HepG2 (cell line): ENCODE measurements at regions not wholly inside any gene's neighbourhood (a gene's known extent, or its start where the extent isn't known, plus 50 kb on each side); places are given as distances from the start of the nearest gene placed in this dataset.
A peak's percentile ranks its signal among the peaks of the same experiment; 100 is the strongest.

Experiments
- AFF4 ChIP-seq: sonication (generic); formaldehyde crosslinking; IDR thresholded peaks from 2 replicates; pipeline ENCODE4 v1.4.0; 2020; ENCODE audit warnings: missing genetic modification reagents
- CHCHD3 ChIP-seq: sonication (generic); formaldehyde crosslinking; IDR thresholded peaks from 2 replicates; pipeline ENCODE4 v1.8.0; 2022; ENCODE audit warnings: mild to moderate bottlenecking, missing genetic modification reagents, moderate library complexity
- CHD2 ChIP-seq: IDR thresholded peaks from 2 replicates; pipeline ENCODE4 v1.6.1; 2011; ENCODE audit warnings: low read depth, low read length, improper control_type of control experiment
- ELF1 ChIP-seq: sonication (generic); formaldehyde crosslinking; IDR thresholded peaks from 2 replicates; pipeline ENCODE4 v1.4.0; 2020; ENCODE audit warnings: missing genetic modification reagents
- KDM4B ChIP-seq: sonication (generic); formaldehyde crosslinking; IDR thresholded peaks from 2 replicates; pipeline ENCODE4 v1.4.0; 2020; ENCODE audit warnings: missing genetic modification reagents
- MAFF ChIP-seq: IDR thresholded peaks from 2 replicates; pipeline ENCODE4 v1.6.1; 2011; ENCODE audit warnings: low read depth, low read length, improper control_type of control experiment
- NR2F6 ChIP-seq, 2 experiments: IDR thresholded peaks; 2 replicates each; pipeline ENCODE4 v1.6.1; 2016; ENCODE audit warnings: antibody characterized with exemption in 1 of 2, mild to moderate bottlenecking in 1 of 2
- NRL ChIP-seq: sonication (generic); formaldehyde crosslinking; IDR thresholded peaks from 2 replicates; pipeline ENCODE4 v1.5.0; 2020; ENCODE audit warnings: missing genetic modification reagents, mild to moderate bottlenecking, moderate library complexity, borderline replicate concordance
- SALL2 ChIP-seq: sonication (generic); formaldehyde crosslinking; IDR thresholded peaks from 2 replicates; pipeline ENCODE4 v1.8.1; 2023; ENCODE audit warnings: mild to moderate bottlenecking, missing genetic modification reagents, inconsistent platforms
- STAT5B ChIP-seq: sonication (generic); formaldehyde crosslinking; IDR thresholded peaks from 2 replicates; pipeline ENCODE4 v1.4.0; 2020; ENCODE audit warnings: missing genetic modification reagents
- THAP11 ChIP-seq: IDR thresholded peaks from 2 replicates; pipeline ENCODE4 v1.6.1; 2016; ENCODE audit warnings: missing biosample characterization, missing genetic modification reagents
- ZNF562 ChIP-seq: sonication (generic); formaldehyde crosslinking; IDR thresholded peaks from 2 replicates; pipeline ENCODE4 v1.8.0; 2022; ENCODE audit warnings: missing genetic modification reagents, borderline replicate concordance
- ZNF687 ChIP-seq: sonication (generic); formaldehyde crosslinking; IDR thresholded peaks from 2 replicates; pipeline ENCODE4 v1.5.1; 2020; ENCODE audit warnings: mild to moderate bottlenecking, missing genetic modification reagents, moderate library complexity
- ZNF768 ChIP-seq: sonication (generic); formaldehyde crosslinking; IDR thresholded peaks from 2 replicates; pipeline ENCODE4 v1.4.0; 2020; ENCODE audit warnings: missing genetic modification reagents
- TF ChIP-seq, protein P1 (sequence below), 2 experiments: sonication (generic) in 1 of 2; formaldehyde crosslinking in 1 of 2; IDR thresholded peaks; 2 replicates each; pipeline versions ENCODE4 v1.4.0 to v1.6.1; 2018 to 2020; ENCODE audit warnings: missing genetic modification reagents in 2 of 2, borderline replicate concordance in 1 of 2, low read depth in 1 of 2, mild to moderate bottlenecking in 1 of 2, missing biosample characterization in 1 of 2
- TF ChIP-seq, protein P2 (sequence below): sonication (generic); formaldehyde crosslinking; conservative IDR thresholded peaks from 2 replicates; pipeline ENCODE4 v1.8.0; 2022; ENCODE audit warnings: missing genetic modification reagents
- TF ChIP-seq, protein P3 (sequence below): sonication (generic); formaldehyde crosslinking; IDR thresholded peaks from 2 replicates; pipeline ENCODE4 v1.5.1; 2020; ENCODE audit warnings: missing genetic modification reagents, mild to moderate bottlenecking, borderline replicate concordance

DNA sequence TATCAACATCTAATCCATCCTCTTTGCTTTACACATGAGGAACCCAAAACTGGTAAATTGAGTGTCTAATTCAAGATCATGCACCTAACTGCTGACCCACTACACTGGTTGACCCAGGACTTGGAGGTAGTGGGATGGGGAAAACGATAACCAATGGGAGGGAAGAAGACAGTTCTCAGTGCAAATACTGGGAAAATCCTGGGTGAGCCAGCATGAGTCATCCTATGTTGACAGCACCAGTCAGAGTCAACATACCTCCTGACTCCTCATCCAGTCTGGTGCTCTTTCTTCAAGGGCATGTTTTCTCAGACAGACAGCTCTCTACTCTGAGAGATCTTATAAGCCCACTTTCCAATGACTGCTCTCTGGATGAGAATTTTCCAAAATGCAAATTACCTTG, 232.8 kb upstream of the PTGER4 start (continued):
- TF ChIP-seq ZNF687 (CRISPR knock-in tag) (no peak), NRL (CRISPR knock-in tag) (no peak), MAFF (no peak), ZNF562 (no peak), KDM4B (no peak), CHD2 (no peak), CHCHD3 (CRISPR knock-in tag) (no peak), ZNF768 (CRISPR knock-in tag) (no peak), SALL2 (CRISPR knock-in tag) (no peak), THAP11 (CRISPR knock-in tag) (peak; percentile 34; the same call in 1 of the 2 replicates), NR2F6 (IDR thresholded peaks at IDR 0.05) (no peak), NR2F6 (CRISPR knock-in tag; IDR thresholded peaks at IDR 0.05) (peak; percentile 50; the same call in 1 of the 2 replicates), ELF1 (CRISPR knock-in tag) (no peak), AFF4 (CRISPR knock-in tag) (no peak), STAT5B (CRISPR knock-in tag) (no peak)
- TF ChIP-seq, protein P1, sequence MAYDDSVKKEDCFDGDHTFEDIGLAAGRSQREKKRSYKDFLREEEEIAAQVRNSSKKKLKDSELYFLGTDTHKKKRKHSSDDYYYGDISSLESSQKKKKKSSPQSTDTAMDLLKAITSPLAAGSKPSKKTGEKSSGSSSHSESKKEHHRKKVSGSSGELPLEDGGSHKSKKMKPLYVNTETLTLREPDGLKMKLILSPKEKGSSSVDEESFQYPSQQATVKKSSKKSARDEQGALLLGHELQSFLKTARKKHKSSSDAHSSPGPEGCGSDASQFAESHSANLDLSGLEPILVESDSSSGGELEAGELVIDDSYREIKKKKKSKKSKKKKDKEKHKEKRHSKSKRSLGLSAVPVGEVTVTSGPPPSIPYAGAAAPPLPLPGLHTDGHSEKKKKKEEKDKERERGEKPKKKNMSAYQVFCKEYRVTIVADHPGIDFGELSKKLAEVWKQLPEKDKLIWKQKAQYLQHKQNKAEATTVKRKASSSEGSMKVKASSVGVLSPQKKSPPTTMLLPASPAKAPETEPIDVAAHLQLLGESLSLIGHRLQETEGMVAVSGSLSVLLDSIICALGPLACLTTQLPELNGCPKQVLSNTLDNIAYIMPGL (CRISPR knock-in tag; IDR thresholded peaks at IDR 0.05; ENCODE audit: borderline replicate concordance in 1 of 2, low read depth in 1 of 2) = no peak
- TF ChIP-seq, protein P2, sequence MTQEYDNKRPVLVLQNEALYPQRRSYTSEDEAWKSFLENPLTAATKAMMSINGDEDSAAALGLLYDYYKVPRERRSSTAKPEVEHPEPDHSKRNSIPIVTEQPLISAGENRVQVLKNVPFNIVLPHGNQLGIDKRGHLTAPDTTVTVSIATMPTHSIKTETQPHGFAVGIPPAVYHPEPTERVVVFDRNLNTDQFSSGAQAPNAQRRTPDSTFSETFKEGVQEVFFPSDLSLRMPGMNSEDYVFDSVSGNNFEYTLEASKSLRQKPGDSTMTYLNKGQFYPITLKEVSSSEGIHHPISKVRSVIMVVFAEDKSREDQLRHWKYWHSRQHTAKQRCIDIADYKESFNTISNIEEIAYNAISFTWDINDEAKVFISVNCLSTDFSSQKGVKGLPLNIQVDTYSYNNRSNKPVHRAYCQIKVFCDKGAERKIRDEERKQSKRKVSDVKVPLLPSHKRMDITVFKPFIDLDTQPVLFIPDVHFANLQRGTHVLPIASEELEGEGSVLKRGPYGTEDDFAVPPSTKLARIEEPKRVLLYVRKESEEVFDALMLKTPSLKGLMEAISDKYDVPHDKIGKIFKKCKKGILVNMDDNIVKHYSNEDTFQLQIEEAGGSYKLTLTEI (CRISPR knock-in tag) = no peak
- TF ChIP-seq, protein P3, sequence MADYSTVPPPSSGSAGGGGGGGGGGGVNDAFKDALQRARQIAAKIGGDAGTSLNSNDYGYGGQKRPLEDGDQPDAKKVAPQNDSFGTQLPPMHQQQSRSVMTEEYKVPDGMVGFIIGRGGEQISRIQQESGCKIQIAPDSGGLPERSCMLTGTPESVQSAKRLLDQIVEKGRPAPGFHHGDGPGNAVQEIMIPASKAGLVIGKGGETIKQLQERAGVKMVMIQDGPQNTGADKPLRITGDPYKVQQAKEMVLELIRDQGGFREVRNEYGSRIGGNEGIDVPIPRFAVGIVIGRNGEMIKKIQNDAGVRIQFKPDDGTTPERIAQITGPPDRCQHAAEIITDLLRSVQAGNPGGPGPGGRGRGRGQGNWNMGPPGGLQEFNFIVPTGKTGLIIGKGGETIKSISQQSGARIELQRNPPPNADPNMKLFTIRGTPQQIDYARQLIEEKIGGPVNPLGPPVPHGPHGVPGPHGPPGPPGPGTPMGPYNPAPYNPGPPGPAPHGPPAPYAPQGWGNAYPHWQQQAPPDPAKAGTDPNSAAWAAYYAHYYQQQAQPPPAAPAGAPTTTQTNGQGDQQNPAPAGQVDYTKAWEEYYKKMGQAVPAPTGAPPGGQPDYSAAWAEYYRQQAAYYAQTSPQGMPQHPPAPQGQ (CRISPR knock-in tag) = no peak
